A673 (cell line): ENCODE measurements at regions not wholly inside any gene's neighbourhood (a gene's known extent, or its start where the extent isn't known, plus 50 kb on each side); places are given as distances from the start of the nearest gene placed in this dataset.

ENCODE experiments used
- BruUV-seq: library from RNA; stranded (reverse); fragments of 400-500 nt; replicated peaks from 2 replicates; lab custom pipeline; 2021; lab: Mats Ljungman, UMichigan
- CTCF ChIA-PET: fragments of 300-600 bp; sonication (Branson Sonifier 250); formaldehyde crosslinking; loops from one replicate; lab custom pipeline; 2022; ENCODE audit warnings: antibody characterized with exemption; lab: Charles Lee
- POLR2A ChIA-PET: fragments of 300-600 bp; sonication (Branson Sonifier 250); formaldehyde crosslinking; loops from one replicate; lab custom pipeline; 2022; ENCODE audit warnings: antibody characterized with exemption; ENCODE audit not compliant: low non-redundant PET; lab: Charles Lee
- DNase-seq: peaks from one replicate; pipeline ENCODE4 v3.0.0-alpha.2; 2015; ENCODE audit warnings: low spot score
- H3K27ac ChIP-seq: fragments of 200-600 bp; sonication (generic); 2 replicates; pipeline ENCODE4 v1.5.1; 2016; ENCODE audit warnings: mixed run types, low read depth, mild to moderate bottlenecking, mixed read lengths, antibody characterized with exemption, low read length; ENCODE audit not compliant: poor library complexity, severe bottlenecking
- H3K27me3 ChIP-seq: fragments of 200-600 bp; sonication (generic); replicated peaks from 2 replicates; pipeline ENCODE4 v1.6.1; 2017; ENCODE audit warnings: mixed run types, low read depth, mild to moderate bottlenecking, mixed read lengths, antibody characterized with exemption, low read length; ENCODE audit not compliant: insufficient read depth, poor library complexity
- H3K36me3 ChIP-seq: fragments of 200-600 bp; sonication (generic); 2 replicates; pipeline ENCODE4 v1.6.1; 2016; ENCODE audit warnings: mixed run types, mild to moderate bottlenecking, mixed read lengths, antibody characterized with exemption, low read length; ENCODE audit not compliant: insufficient read depth, poor library complexity, severe bottlenecking
- H3K4me1 ChIP-seq: fragments of 200-600 bp; sonication (generic); 2 replicates; pipeline ENCODE4 v1.6.1; 2017; ENCODE audit warnings: mixed run types, mild to moderate bottlenecking, mixed read lengths, antibody characterized with exemption, low read length; ENCODE audit not compliant: insufficient read depth, poor library complexity, severe bottlenecking
- H3K4me3 ChIP-seq: fragments of 200-600 bp; sonication (generic); 2 replicates; pipeline ENCODE4 v1.5.1; 2016; ENCODE audit warnings: low read depth, mixed run types, mild to moderate bottlenecking, mixed read lengths, low read length; ENCODE audit not compliant: poor library complexity, severe bottlenecking
- H3K9me3 ChIP-seq: fragments of 200-600 bp; sonication (generic); 2 replicates; pipeline ENCODE4 v1.6.1; 2016; ENCODE audit warnings: mixed run types, low read depth, mild to moderate bottlenecking, mixed read lengths, antibody characterized with exemption, low read length; ENCODE audit not compliant: poor library complexity, severe bottlenecking
- EZH2 ChIP-seq: fragments of 200-600 bp; sonication (generic); IDR thresholded peaks from 2 replicates; pipeline ENCODE4 v1.6.1; 2017; ENCODE audit warnings: borderline replicate concordance, low read depth, mild to moderate bottlenecking, mixed read lengths, antibody characterized with exemption, low read length; ENCODE audit not compliant: poor library complexity, severe bottlenecking
- intact Hi-C: fragments of 100-400 bp; cut with micrococcal nuclease; formaldehyde crosslinking; loops from one replicate; pipeline ENCODE4 v1.10.0; 2022; ENCODE audit not compliant: unreplicated experiment
- TF ChIP-seq, protein P1 (sequence below): fragments of 300-800, 200-600 bp; sonication (generic); conservative IDR thresholded peaks from 2 replicates; pipeline ENCODE4 v1.5.1; 2017; ENCODE audit warnings: low read depth, mild to moderate bottlenecking, antibody characterized with exemption, low read length, moderate library complexity, mixed read lengths

DNA sequence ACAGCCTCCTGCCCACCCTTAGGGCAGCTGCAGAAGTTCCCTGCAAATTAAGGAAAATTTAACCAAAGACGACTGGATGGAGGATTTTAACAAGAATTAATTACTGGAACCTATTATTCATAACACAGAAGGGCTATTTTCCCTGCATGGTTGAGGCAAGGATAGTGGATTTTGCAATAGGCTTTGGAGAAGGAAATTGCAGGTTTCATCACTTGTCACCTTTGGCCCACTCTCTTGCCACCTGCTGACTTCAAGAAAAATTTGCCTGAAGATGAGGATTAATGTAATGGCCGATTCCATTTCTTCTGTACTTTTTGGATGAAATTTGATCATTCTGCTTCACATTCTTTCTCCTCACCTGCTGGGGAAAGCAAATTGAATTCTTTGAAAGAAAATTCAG, 261.7 kb downstream of the FGF9 start:
- BruUV-seq = no TSS peak
- TF ChIP-seq, protein P1, sequence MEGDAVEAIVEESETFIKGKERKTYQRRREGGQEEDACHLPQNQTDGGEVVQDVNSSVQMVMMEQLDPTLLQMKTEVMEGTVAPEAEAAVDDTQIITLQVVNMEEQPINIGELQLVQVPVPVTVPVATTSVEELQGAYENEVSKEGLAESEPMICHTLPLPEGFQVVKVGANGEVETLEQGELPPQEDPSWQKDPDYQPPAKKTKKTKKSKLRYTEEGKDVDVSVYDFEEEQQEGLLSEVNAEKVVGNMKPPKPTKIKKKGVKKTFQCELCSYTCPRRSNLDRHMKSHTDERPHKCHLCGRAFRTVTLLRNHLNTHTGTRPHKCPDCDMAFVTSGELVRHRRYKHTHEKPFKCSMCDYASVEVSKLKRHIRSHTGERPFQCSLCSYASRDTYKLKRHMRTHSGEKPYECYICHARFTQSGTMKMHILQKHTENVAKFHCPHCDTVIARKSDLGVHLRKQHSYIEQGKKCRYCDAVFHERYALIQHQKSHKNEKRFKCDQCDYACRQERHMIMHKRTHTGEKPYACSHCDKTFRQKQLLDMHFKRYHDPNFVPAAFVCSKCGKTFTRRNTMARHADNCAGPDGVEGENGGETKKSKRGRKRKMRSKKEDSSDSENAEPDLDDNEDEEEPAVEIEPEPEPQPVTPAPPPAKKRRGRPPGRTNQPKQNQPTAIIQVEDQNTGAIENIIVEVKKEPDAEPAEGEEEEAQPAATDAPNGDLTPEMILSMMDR = no peak
- no peak for TF ChIP-seq EZH2
- H3K27ac ChIP-seq = no peak overlapping the region
- CTCF ChIA-PET = no interaction called here
- H3K4me1 ChIP-seq = no peaks in the 10 kb centered on the region
- no peak for DNase-seq
- no peaks in the 10 kb centered on the region for H3K27me3 ChIP-seq
- intact Hi-C loops = no loop called here
- no peak overlapping the region for H3K4me3 ChIP-seq
- POLR2A ChIA-PET = no interaction called here
- H3K36me3 ChIP-seq = no peaks in the 10 kb centered on the region
- H3K9me3 ChIP-seq = no peaks in the 10 kb centered on the region

DNA sequence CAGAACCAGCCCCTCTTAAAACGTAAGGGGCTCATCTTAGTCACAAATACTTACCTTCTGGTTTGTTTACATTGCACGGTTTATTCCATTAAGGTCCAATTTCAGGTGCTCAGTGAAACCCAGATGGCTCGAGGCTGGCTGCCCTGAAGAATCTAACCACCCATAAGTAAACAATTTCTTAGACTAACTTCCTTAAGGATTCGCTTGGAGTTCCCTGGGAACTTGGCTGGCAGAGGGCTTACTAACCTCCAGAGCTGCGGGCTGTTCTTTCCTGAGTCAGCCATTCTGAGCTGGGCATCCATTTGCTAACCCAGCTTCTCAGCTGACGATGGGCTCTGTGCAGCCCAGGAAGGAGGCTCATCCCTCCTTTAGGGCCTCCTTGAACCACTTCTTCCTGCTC, 262.1 kb downstream of the FGF9 start:
- no peak for DNase-seq
- POLR2A ChIA-PET = no interaction called here
- no TSS peak for BruUV-seq
- no peaks in the 10 kb centered on the region for H3K4me1 ChIP-seq
- CTCF ChIA-PET = no interaction called here
- H3K4me3 ChIP-seq = no peak overlapping the region
- H3K9me3 ChIP-seq = no peaks in the 10 kb centered on the region
- H3K27me3 ChIP-seq = no peaks in the 10 kb centered on the region
- no peak for TF ChIP-seq EZH2
- TF ChIP-seq, protein P1 = no peak
- no peak overlapping the region for H3K27ac ChIP-seq
- no peaks in the 10 kb centered on the region for H3K36me3 ChIP-seq
- intact Hi-C loops = no loop called here

DNA sequence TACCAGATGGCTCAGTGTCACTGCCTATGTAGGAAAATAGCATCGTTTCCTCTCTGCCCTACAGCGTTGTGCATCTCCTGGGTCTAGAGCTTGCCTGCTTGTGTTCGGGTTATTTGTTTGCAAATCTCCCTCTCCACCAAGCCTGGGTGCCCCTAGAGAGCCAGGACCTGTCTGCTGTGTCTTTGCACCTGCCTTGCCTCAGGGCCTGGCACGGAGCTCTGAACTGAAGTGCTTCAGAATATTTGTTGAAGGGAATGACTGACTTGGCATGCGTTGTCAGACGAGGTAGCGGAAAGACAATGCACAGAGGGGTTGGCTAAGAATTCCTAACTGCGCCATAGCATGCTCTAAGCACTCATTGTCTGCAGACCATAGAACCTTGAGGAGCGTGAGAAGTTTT, 263.4 kb downstream of the FGF9 start:
- Histone ChIP-seq H3K36me3 (no peaks in the 10 kb centered on the region), H3K27ac (no peak overlapping the region), H3K9me3 (no peaks in the 10 kb centered on the region), H3K27me3 (no peaks in the 10 kb centered on the region), H3K4me3 (no peak overlapping the region), H3K4me1 (no peaks in the 10 kb centered on the region)
- BruUV-seq = no TSS peak
- CTCF ChIA-PET = no interaction called here
- no peak for DNase-seq
- POLR2A ChIA-PET = no interaction called here
- no peak for TF ChIP-seq EZH2
- TF ChIP-seq, protein P1 = no peak
- intact Hi-C loops = no loop called here
